ENCODE measurements at regions not wholly inside any gene's neighbourhood (a gene's known extent, or its start where the extent isn't known, plus 50 kb on each side); places are given as distances from the start of the nearest gene placed in this dataset.

GRCh38 chr1:116205941-116206679 lies 94.9 kb downstream of the MAB21L3 start:
- no peak for TF ChIP-seq CTCF (conservative IDR thresholded peaks at IDR 0.05; ENCODE audit: low read depth, low read length)
- TF ChIP-seq EZH2 (IDR thresholded peaks at IDR 0.05; ENCODE audit: low read length, unreplicated experiment): no peak
- TF ChIP-seq EZH2phosphoT487 (IDR thresholded peaks at IDR 0.05; ENCODE audit: borderline replicate concordance, low read length): no peak

All from PC-3 (cell line).